CD14-positive monocyte (primary cell): ENCODE measurements at regions not wholly inside any gene's neighbourhood (a gene's known extent, or its start where the extent isn't known, plus 50 kb on each side); places are given as distances from the start of the nearest gene placed in this dataset.

Experiments used
- DNase-seq, 3 donors: peaks; one replicate each; pipeline ENCODE4 v3.0.0-alpha.2; 2011 to 2022
- H2AFZ ChIP-seq: 2 replicates; pipeline ENCODE4 v1.6.0; 2012; ENCODE audit warnings: mild to moderate bottlenecking, low read depth, low read length, inconsistent platforms; ENCODE audit not compliant: insufficient read depth, poor library complexity, severe bottlenecking
- H3K27ac ChIP-seq, 2 donors: 1 replicate in 1 of 2; 2 replicates in 1 of 2; pipeline ENCODE4 v1.5.1; 2012 to 2013; ENCODE audit warnings: low read length in 2 of 2, control low read depth in 1 of 2, inconsistent platforms in 1 of 2, low read depth in 1 of 2, mild to moderate bottlenecking in 1 of 2
- H3K27me3 ChIP-seq, 2 donors: one replicate each; pipeline versions ENCODE4 v1.6.0 to v1.6.1; 2011 to 2013; ENCODE audit warnings: low read length in 2 of 2; ENCODE audit not compliant: control insufficient read depth in 2 of 2, insufficient read depth in 2 of 2
- H3K36me3 ChIP-seq, 2 donors: replicated peaks in 1 of 2; 1 replicate in 1 of 2; 2 replicates in 1 of 2; pipeline versions ENCODE4 v1.5.1 to v1.6.1; 2012 to 2013; ENCODE audit warnings: low read length in 2 of 2, control low read depth in 1 of 2, inconsistent platforms in 1 of 2, mild to moderate bottlenecking in 1 of 2; ENCODE audit not compliant: insufficient read depth in 2 of 2, control insufficient read depth in 1 of 2
- H3K4me1 ChIP-seq, 2 donors: 1 replicate in 1 of 2; 2 replicates in 1 of 2; pipeline versions ENCODE4 v1.5.1 to v1.6.1; 2012 to 2013; ENCODE audit warnings: low read length in 2 of 2, control low read depth in 1 of 2, inconsistent platforms in 1 of 2, mild to moderate bottlenecking in 1 of 2, moderate library complexity in 1 of 2; ENCODE audit not compliant: insufficient read depth in 2 of 2, control insufficient read depth in 1 of 2
- H3K4me2 ChIP-seq: replicated peaks from 2 replicates; pipeline ENCODE3; 2012; ENCODE audit warnings: low read length, moderate library complexity, mild to moderate bottlenecking; ENCODE audit not compliant: poor library complexity, severe bottlenecking; ENCODE audit errors: extremely low read depth
- H3K4me3 ChIP-seq, 3 experiments: fragments of 200-600 bp in 1 of 3; sonication (generic) in 1 of 3; replicated peaks in 1 of 3; 1 replicate in 2 of 3; 2 replicates in 1 of 3; pipeline ENCODE4 v1.5.1; 2011 to 2013; ENCODE audit warnings: low read length in 3 of 3, mild to moderate bottlenecking in 3 of 3, control low read depth in 2 of 3, low read depth in 2 of 3, inconsistent platforms in 1 of 3, moderate library complexity in 1 of 3
- H3K79me2 ChIP-seq: 2 replicates; pipeline ENCODE4 v1.6.0; 2012; ENCODE audit warnings: mild to moderate bottlenecking, control low read depth, inconsistent platforms, low read length, moderate library complexity; ENCODE audit not compliant: insufficient read depth
- H3K9ac ChIP-seq: 2 replicates; pipeline ENCODE4 v1.6.0; 2017; ENCODE audit warnings: low read length, mild to moderate bottlenecking; ENCODE audit not compliant: insufficient read depth, poor library complexity, severe bottlenecking
- H3K9me3 ChIP-seq, 2 donors: replicated peaks in 1 of 2; 1 replicate in 1 of 2; 2 replicates in 1 of 2; pipeline versions ENCODE4 v1.5.1 to v1.6.1; 2012 to 2013; ENCODE audit warnings: low read length in 2 of 2, control low read depth in 1 of 2; ENCODE audit not compliant: control insufficient read depth in 1 of 2, insufficient read depth in 1 of 2
- H4K20me1 ChIP-seq: 2 replicates; pipeline ENCODE4 v1.6.0; 2012; ENCODE audit warnings: mild to moderate bottlenecking, low read length, control low read depth, moderate library complexity; ENCODE audit not compliant: insufficient read depth
- H3K27ac Mint-ChIP-seq, 7 donors: one replicate each; pipeline ENCODE4 v1.8.0; 2020; ENCODE audit warnings: mild to moderate bottlenecking in 7 of 7, mixed read lengths in 7 of 7, moderate library complexity in 6 of 7, inconsistent platforms in 2 of 7
- H3K27me3 Mint-ChIP-seq, 3 donors: one replicate each; pipeline ENCODE4 v1.8.0; 2021 to 2022; ENCODE audit warnings: low read depth in 3 of 3, mild to moderate bottlenecking in 3 of 3, mixed read lengths in 3 of 3, moderate library complexity in 3 of 3, inconsistent platforms in 1 of 3
- H3K36me3 Mint-ChIP-seq, 2 donors: one replicate each; pipeline ENCODE4 v1.8.0; 2020; ENCODE audit warnings: mixed read lengths in 2 of 2, inconsistent platforms in 1 of 2, mild to moderate bottlenecking in 1 of 2
- H3K4me1 Mint-ChIP-seq: one replicate; pipeline ENCODE4 v1.8.0; 2020; ENCODE audit warnings: mild to moderate bottlenecking, mixed read lengths
- H3K4me3 Mint-ChIP-seq, 2 donors: one replicate each; pipeline ENCODE4 v1.8.0; 2020; ENCODE audit warnings: mild to moderate bottlenecking in 2 of 2, mixed read lengths in 2 of 2, moderate library complexity in 1 of 2
- H3K9me3 Mint-ChIP-seq, 7 donors: one replicate each; pipeline ENCODE4 v1.8.0; 2020 to 2022; ENCODE audit warnings: mixed read lengths in 7 of 7, mild to moderate bottlenecking in 6 of 7, moderate library complexity in 6 of 7, inconsistent platforms in 2 of 7
- CTCF ChIP-seq: fragments of 200-600 bp; IDR thresholded peaks from one replicate; pipeline ENCODE4 v1.8.0; 2022; ENCODE audit warnings: antibody characterized with exemption, mild to moderate bottlenecking
- WGBS: methylation state at CpG from one replicate; pipeline ENCODE4 v1.1.5; 2013; ENCODE audit warnings: missing lambda C conversion rate; ENCODE audit not compliant: insufficient coverage; 5-methylcytosine and 5-hydroxymethylcytosine counted together
- intact Hi-C, 2 donors: fragments of 100-400 bp; cut with micrococcal nuclease; formaldehyde crosslinking; loops; one replicate each; pipeline versions ENCODE4 v1.15.0 to v1.15.1; 2023

- H3K4me1 ChIP-seq = no peaks in the 10 kb centered on the region
- WGBS = no CpG with 5 or more reads among the region's 2 CpGs
- no peaks in the 10 kb centered on the region for H4K20me1 ChIP-seq
- Mint-ChIP-seq H3K36me3 (no peaks in the 10 kb centered on the region), H3K27me3 (peaks cover 0 to 1% (median 0%) of the 10 kb centered on the region in 3 donors), H3K4me3 (no peak overlapping the region), H3K4me1 (no peaks in the 10 kb centered on the region), H3K9me3 (peaks cover 0 to 2% (median 0%) of the 10 kb centered on the region in 7 donors), H3K27ac (no peak overlapping the region)
- H3K4me2 ChIP-seq = no peak overlapping the region
- DNase-seq = no peak
- no peaks in the 10 kb centered on the region for H3K9me3 ChIP-seq
- H3K36me3 ChIP-seq = no peaks in the 10 kb centered on the region
- H3K9ac ChIP-seq = no peak overlapping the region
- TF ChIP-seq CTCF = no peak
- H3K4me3 ChIP-seq = no peak overlapping the region
- no peaks in the 10 kb centered on the region for H3K27me3 ChIP-seq
- no peaks in the 10 kb centered on the region for H3K79me2 ChIP-seq
- intact Hi-C loops = no loop called here
- H2AFZ ChIP-seq = no peak overlapping the region
- no peak overlapping the region for H3K27ac ChIP-seq
These were observed 154.9 kb upstream of the EPHA5 start for GRCh38 chr4:65825116-65825753.

GRCh38 chr4:65819192-65819591, 148.9 kb upstream of the EPHA5 start:
- Histone ChIP-seq H3K4me2 (no peak overlapping the region), H3K27ac (no peak overlapping the region)

More at GRCh38 chr4:65819192-65819591, 148.9 kb upstream of the EPHA5 start:
- Histone ChIP-seq H4K20me1 (no peaks in the 10 kb centered on the region), H3K36me3 (no peaks in the 10 kb centered on the region), H2AFZ (no peak overlapping the region), H3K9me3 (peaks cover 0 to 4% of the 10 kb centered on the region in 2 donors), H3K27me3 (no peaks in the 10 kb centered on the region), H3K4me3 (no peak overlapping the region), H3K4me1 (no peaks in the 10 kb centered on the region), H3K9ac (no peak overlapping the region), H3K79me2 (no peaks in the 10 kb centered on the region)
- no peak for DNase-seq
- intact Hi-C loops = no loop called here
- H3K27ac Mint-ChIP-seq = no peak overlapping the region
- TF ChIP-seq CTCF = no peak
- H3K27me3 Mint-ChIP-seq = no peaks in the 10 kb centered on the region
- 86% methylated on average over 1 of the region's 1 CpG for WGBS
- no peaks in the 10 kb centered on the region for H3K36me3 Mint-ChIP-seq
- H3K4me1 Mint-ChIP-seq = no peaks in the 10 kb centered on the region
- no peak overlapping the region for H3K4me3 Mint-ChIP-seq
- H3K9me3 Mint-ChIP-seq = peaks cover 0 to 6% (median under 1%) of the 10 kb centered on the region in 7 donors
